ENCODE measurements at regions not wholly inside any gene's neighbourhood (a gene's known extent, or its start where the extent isn't known, plus 50 kb on each side); places are given as distances from the start of the nearest gene placed in this dataset.
"Not testable (repeated sequence)": the region's sequence is repeated elsewhere in the genome, so short reads cannot be mapped to it uniquely, and the experiment has no call there.

GRCh38 chr3:5698851-5699250 is 511.3 kb downstream of the EDEM1 start:
- Histone ChIP-seq H3K27ac (ENCODE audit: low read length) (no peak overlapping the region), H3K4me1 (ENCODE audit: insufficient read depth, low read length) (no peaks in the 10 kb centered on the region), H3K79me2 (ENCODE audit: insufficient read depth, low read length) (no peaks in the 10 kb centered on the region), H3K9ac (ENCODE audit: low read depth, low read length) (no peak overlapping the region), H2AFZ (ENCODE audit: low read depth, low read length) (no peak overlapping the region), H3K27me3 (ENCODE audit: insufficient read depth, low read length, poor library complexity) (no peaks in the 10 kb centered on the region), H3K9me3 (ENCODE audit: insufficient read depth, low read length, severe bottlenecking) (no peaks in the 10 kb centered on the region), H4K20me1 (ENCODE audit: insufficient read depth, low read length) (no peaks in the 10 kb centered on the region), H3K4me2 (ENCODE audit: insufficient read depth, low read length) (no peak overlapping the region), H3K36me3 (ENCODE audit: insufficient read depth, low read length) (no peaks in the 10 kb centered on the region), H3K4me3 (ENCODE audit: low read depth in 1 of 2, low read length in 2 of 2) (no peak overlapping the region)
- TF ChIP-seq CTCF (IDR thresholded peaks at IDR 0.05; ENCODE audit: borderline replicate concordance, extremely low read depth, low read length, poor library complexity, severe bottlenecking) (no peak), EZH2 (IDR thresholded peaks at IDR 0.05; ENCODE audit: borderline replicate concordance, low read depth, low read length, severe bottlenecking) (no peak)
- DNase-seq (no peak), ATAC-seq (ENCODE audit: insufficient read depth, low read depth) (no peak)

- Histone ChIP-seq H3K27me3 (ENCODE audit: insufficient read depth, low read length, poor library complexity) (no peaks in the 10 kb centered on the region), H3K79me2 (ENCODE audit: insufficient read depth, low read length) (no peaks in the 10 kb centered on the region), H2AFZ (ENCODE audit: low read depth, low read length) (no peak overlapping the region), H3K27ac (ENCODE audit: low read length) (no peak overlapping the region), H4K20me1 (ENCODE audit: insufficient read depth, low read length) (no peaks in the 10 kb centered on the region), H3K9ac (ENCODE audit: low read depth, low read length) (no peak overlapping the region), H3K4me2 (ENCODE audit: insufficient read depth, low read length) (no peak overlapping the region), H3K36me3 (ENCODE audit: insufficient read depth, low read length) (no peaks in the 10 kb centered on the region), H3K4me3 (ENCODE audit: low read depth in 1 of 2, low read length in 2 of 2) (no peak overlapping the region), H3K9me3 (ENCODE audit: insufficient read depth, low read length, severe bottlenecking) (no peaks in the 10 kb centered on the region), H3K4me1 (ENCODE audit: insufficient read depth, low read length) (no peaks in the 10 kb centered on the region)
- TF ChIP-seq EZH2 (IDR thresholded peaks at IDR 0.05; ENCODE audit: borderline replicate concordance, low read depth, low read length, severe bottlenecking), result no peak
- no peak for TF ChIP-seq CTCF (IDR thresholded peaks at IDR 0.05; ENCODE audit: borderline replicate concordance, extremely low read depth, low read length, poor library complexity, severe bottlenecking)
- DNase-seq, result no peak
- ATAC-seq (ENCODE audit: insufficient read depth, low read depth), result no peak
Observed at GRCh38 chr3:5699313-5699712, 511.8 kb downstream of the EDEM1 start.

- Histone ChIP-seq H2AFZ (ENCODE audit: low read depth, low read length) (no peak overlapping the region), H3K27ac (ENCODE audit: low read length) (no peak overlapping the region), H3K4me2 (ENCODE audit: insufficient read depth, low read length) (no peak overlapping the region), H3K4me3 (ENCODE audit: low read depth in 1 of 2, low read length in 2 of 2) (no peak overlapping the region), H3K4me1 (ENCODE audit: insufficient read depth, low read length) (no peaks in the 10 kb centered on the region), H3K9ac (ENCODE audit: low read depth, low read length) (no peak overlapping the region), H3K27me3 (ENCODE audit: insufficient read depth, low read length, poor library complexity) (no peaks in the 10 kb centered on the region), H4K20me1 (ENCODE audit: insufficient read depth, low read length) (no peaks in the 10 kb centered on the region), H3K36me3 (ENCODE audit: insufficient read depth, low read length) (no peaks in the 10 kb centered on the region), H3K79me2 (ENCODE audit: insufficient read depth, low read length) (no peaks in the 10 kb centered on the region), H3K9me3 (ENCODE audit: insufficient read depth, low read length, severe bottlenecking) (no peaks in the 10 kb centered on the region)
- DNase-seq (no peak), ATAC-seq (ENCODE audit: insufficient read depth, low read depth) (no peak)
- TF ChIP-seq EZH2 (IDR thresholded peaks at IDR 0.05; ENCODE audit: borderline replicate concordance, low read depth, low read length, severe bottlenecking) (no peak), CTCF (IDR thresholded peaks at IDR 0.05; ENCODE audit: borderline replicate concordance, extremely low read depth, low read length, poor library complexity, severe bottlenecking) (no peak)
Observed at GRCh38 chr3:5699811-5700210, 512.3 kb downstream of the EDEM1 start.

- ATAC-seq (ENCODE audit: insufficient read depth, low read depth); H3K4me3 ChIP-seq (ENCODE audit: low read depth in 1 of 2, low read length in 2 of 2); H4K20me1 ChIP-seq (ENCODE audit: insufficient read depth, low read length); H2AFZ ChIP-seq (ENCODE audit: low read depth, low read length); H3K27me3 ChIP-seq (ENCODE audit: insufficient read depth, low read length, poor library complexity); H3K79me2 ChIP-seq (ENCODE audit: insufficient read depth, low read length); H3K27ac ChIP-seq (ENCODE audit: low read length); H3K9me3 ChIP-seq (ENCODE audit: insufficient read depth, low read length, severe bottlenecking); H3K4me1 ChIP-seq (ENCODE audit: insufficient read depth, low read length); DNase-seq; H3K9ac ChIP-seq (ENCODE audit: low read depth, low read length); H3K4me2 ChIP-seq (ENCODE audit: insufficient read depth, low read length); H3K36me3 ChIP-seq (ENCODE audit: insufficient read depth, low read length): not testable (repeated sequence)
Observed at GRCh38 chr3:5701005-5701404, 513.5 kb downstream of the EDEM1 start.

All from DND-41 (cell line).